IPS DF 6.9 (cell line): ENCODE measurements at regions not wholly inside any gene's neighbourhood (a gene's known extent, or its start where the extent isn't known, plus 50 kb on each side); places are given as distances from the start of the nearest gene placed in this dataset.

ENCODE experiments used
- DNase-seq: peaks from one replicate; pipeline ENCODE4 v3.0.0-alpha.2; 2013; ENCODE audit warnings: low read depth, low spot score
- H3K27ac ChIP-seq: one replicate; pipeline ENCODE4 v1.5.1; 2013; ENCODE audit warnings: low read length, control low read depth
- H3K27me3 ChIP-seq: 2 replicates; pipeline ENCODE4 v1.6.1; 2013; ENCODE audit warnings: mild to moderate bottlenecking, low read length; ENCODE audit not compliant: control insufficient read depth, insufficient read depth
- H3K36me3 ChIP-seq: 2 replicates; pipeline ENCODE4 v1.6.1; 2013; ENCODE audit warnings: low read length; ENCODE audit not compliant: control insufficient read depth, insufficient read depth
- H3K4me1 ChIP-seq: 2 replicates; pipeline ENCODE4 v1.6.1; 2013; ENCODE audit warnings: low read length; ENCODE audit not compliant: control insufficient read depth, insufficient read depth
- H3K4me3 ChIP-seq: 2 replicates; pipeline ENCODE4 v1.5.1; 2013; ENCODE audit warnings: mild to moderate bottlenecking, low read length
- H3K9me3 ChIP-seq: 2 replicates; pipeline ENCODE4 v1.6.1; 2013; ENCODE audit warnings: low read length, inconsistent platforms; ENCODE audit not compliant: control insufficient read depth, insufficient read depth
- WGBS: extraction: QIAGEN DNeasy Blood & Tissue Kit; methylation state at CpG from one replicate; pipeline ENCODE4 v1.1.7; 2013; ENCODE audit warnings: mixed read lengths, missing lambda C conversion rate; ENCODE audit not compliant: insufficient read length, insufficient coverage; 5-methylcytosine and 5-hydroxymethylcytosine counted together

DNA sequence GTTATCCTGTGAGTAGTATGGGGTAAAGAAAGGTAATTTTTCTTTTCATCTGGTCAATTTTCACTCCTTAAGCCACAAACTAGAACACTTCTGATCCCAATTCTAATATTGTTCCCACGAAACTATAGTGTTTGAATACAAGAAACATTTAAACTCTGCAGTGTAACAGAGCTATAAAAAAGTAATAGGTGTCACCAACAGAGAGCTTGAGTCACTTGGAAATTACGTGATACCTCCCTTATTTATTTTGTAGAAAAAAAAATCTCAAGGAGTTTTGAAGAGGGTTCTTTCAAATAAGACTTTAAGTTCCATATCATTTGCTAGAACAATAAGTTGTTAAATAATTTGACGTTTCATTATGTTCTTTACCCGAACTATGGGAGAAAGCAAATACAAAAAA lies 959.4 kb downstream of the JRKL start:
- no peak for DNase-seq
- Histone ChIP-seq H3K36me3 (no peaks in the 10 kb centered on the region), H3K27ac (no peak overlapping the region), H3K9me3 (no peaks in the 10 kb centered on the region), H3K4me3 (no peak overlapping the region), H3K4me1 (no peaks in the 10 kb centered on the region), H3K27me3 (no peaks in the 10 kb centered on the region)
- WGBS: no CpG with 5 or more reads among the region's 4 CpGs

DNA sequence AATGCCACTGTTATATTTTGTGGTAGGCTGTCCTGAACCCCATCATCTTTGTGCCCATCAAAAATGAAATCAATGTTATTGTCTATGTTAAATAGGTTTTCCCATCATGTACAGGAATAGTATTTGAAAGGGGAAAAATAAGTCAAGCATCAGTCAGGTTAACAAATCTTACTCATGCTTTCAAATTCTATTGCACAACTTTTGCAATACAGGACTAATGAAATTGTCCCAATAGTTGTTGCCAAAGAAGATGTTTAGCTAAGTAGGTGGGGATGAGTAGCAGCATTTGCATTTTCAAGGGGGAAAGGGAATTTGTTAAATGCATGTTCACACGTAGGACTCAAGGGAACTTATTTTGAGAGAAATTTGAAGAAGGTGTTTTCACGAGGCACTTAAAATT lies 962.1 kb downstream of the JRKL start:
- no peak overlapping the region for H3K4me3 ChIP-seq
- no peaks in the 10 kb centered on the region for H3K36me3 ChIP-seq
- no CpG with 5 or more reads among the region's 2 CpGs for WGBS
- H3K4me1 ChIP-seq: no peaks in the 10 kb centered on the region
- no peaks in the 10 kb centered on the region for H3K27me3 ChIP-seq
- H3K9me3 ChIP-seq: no peaks in the 10 kb centered on the region
- H3K27ac ChIP-seq: no peak overlapping the region
- no peak for DNase-seq

DNA sequence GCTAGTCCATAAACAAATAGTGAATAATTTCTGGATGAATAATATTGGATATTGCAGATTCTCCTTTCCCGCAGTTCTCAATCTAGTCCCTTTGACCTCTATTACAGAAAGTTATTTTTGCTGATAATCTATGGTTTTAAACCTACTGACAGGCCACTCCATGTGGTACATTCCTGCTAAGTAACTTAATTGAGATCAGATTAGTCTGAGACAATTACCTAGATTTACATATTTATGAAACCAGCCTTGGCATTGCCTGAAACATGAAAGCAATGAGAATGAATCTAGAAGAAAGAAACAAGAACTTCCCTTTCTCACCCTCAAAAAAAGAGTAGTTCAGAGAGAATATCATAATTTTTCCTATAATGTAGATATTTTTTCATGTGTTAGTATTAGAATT lies 964.2 kb downstream of the JRKL start:
- no peaks in the 10 kb centered on the region for H3K36me3 ChIP-seq
- no peaks in the 10 kb centered on the region for H3K9me3 ChIP-seq
- H3K4me3 ChIP-seq: no peak overlapping the region
- H3K4me1 ChIP-seq: no peaks in the 10 kb centered on the region
- no peaks in the 10 kb centered on the region for H3K27me3 ChIP-seq
- DNase-seq: no peak
- no peak overlapping the region for H3K27ac ChIP-seq
- WGBS: no CpG with 5 or more reads among the region's 1 CpG

DNA sequence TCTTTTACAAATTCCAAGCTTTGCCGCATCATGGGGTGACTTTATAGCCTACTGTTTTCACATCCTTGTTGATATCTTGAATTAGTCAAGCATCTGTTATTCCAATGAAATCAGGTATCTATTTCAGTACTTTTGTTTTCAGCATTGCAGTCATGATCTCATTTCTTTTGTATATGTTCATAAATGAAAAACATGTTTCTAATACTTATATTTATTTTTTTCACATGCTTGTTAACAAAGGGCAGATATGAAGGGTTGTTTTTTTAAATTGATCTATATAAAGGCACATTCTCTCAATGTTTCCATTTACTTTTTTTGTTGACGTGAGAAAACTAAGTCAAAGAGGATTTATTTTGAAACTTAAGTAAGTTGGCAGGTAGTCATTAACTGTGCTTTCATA lies 964.8 kb downstream of the JRKL start:
- no CpG with 5 or more reads among the region's 2 CpGs for WGBS
- H3K4me3 ChIP-seq: no peak overlapping the region
- no peak for DNase-seq
- H3K4me1 ChIP-seq: no peaks in the 10 kb centered on the region
- H3K27me3 ChIP-seq: no peaks in the 10 kb centered on the region
- no peaks in the 10 kb centered on the region for H3K36me3 ChIP-seq
- H3K27ac ChIP-seq: no peak overlapping the region
- H3K9me3 ChIP-seq: no peaks in the 10 kb centered on the region

DNA sequence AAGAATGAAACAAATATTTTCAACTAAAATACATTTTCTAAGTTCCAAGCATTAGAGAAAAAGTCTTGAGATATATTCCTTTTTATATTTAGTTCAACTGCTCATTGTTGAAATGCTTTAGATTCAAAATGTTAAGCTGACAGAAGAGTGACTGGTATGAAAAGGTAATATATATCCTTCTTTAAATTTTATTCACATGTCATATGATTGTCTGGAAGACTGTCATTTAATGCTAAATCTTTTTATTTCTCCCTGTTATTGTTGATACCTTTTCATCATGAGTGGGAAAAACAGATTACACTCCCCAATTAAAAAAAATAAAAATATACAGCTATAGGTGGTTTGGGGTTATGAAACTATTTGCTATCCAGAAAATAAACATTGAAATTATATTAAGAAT lies 965.4 kb downstream of the JRKL start:
- Histone ChIP-seq H3K4me3 (no peak overlapping the region), H3K27me3 (no peaks in the 10 kb centered on the region), H3K36me3 (no peaks in the 10 kb centered on the region), H3K9me3 (no peaks in the 10 kb centered on the region), H3K27ac (no peak overlapping the region), H3K4me1 (no peaks in the 10 kb centered on the region)
- DNase-seq: no peak

DNA sequence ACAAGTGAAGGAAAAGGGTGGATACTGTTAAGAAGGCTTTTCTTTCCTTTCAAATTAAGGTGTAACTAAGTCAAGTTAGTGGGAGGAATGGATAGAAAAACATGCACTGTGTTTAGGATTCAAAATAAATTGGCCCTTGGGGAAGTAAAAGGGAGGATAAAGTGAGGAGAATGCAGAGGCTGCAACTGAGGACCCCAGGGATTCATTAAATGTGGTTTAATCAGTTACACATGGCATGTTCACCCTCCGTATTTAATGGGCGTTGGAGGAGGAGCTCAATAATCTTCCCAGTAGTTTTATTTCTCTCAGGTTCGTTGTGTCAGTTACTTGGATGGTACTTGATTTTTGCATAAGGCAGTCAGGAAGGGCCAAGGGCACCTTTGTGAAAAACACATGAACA lies 966.3 kb downstream of the JRKL start:
- H3K4me1 ChIP-seq: no peaks in the 10 kb centered on the region
- no peaks in the 10 kb centered on the region for H3K9me3 ChIP-seq
- H3K36me3 ChIP-seq: no peaks in the 10 kb centered on the region
- no peak overlapping the region for H3K4me3 ChIP-seq
- WGBS: no CpG with 5 or more reads among the region's 3 CpGs
- H3K27ac ChIP-seq: no peak overlapping the region
- no peak for DNase-seq
- no peaks in the 10 kb centered on the region for H3K27me3 ChIP-seq

DNA sequence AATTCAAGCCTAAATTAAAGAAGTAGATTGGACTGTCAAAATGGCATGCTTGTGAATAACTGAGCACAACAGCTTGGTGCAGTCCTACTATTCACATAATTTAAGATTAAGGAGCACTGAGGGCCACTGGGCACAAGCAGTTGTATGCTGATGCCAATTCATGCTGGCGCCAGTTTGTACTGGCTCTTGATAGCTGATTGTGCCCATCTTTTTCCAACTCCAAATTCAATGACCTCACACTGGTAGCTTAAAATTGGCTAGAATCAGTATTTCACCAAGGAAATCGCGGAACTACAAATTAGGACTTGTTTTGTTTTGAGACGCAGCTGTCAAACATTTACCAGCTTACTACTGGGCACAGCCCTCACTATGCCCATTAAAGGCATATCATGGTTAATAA lies 969.2 kb downstream of the JRKL start:
- H3K36me3 ChIP-seq: no peaks in the 10 kb centered on the region
- no CpG with 5 or more reads among the region's 4 CpGs for WGBS
- no peak for DNase-seq

DNA sequence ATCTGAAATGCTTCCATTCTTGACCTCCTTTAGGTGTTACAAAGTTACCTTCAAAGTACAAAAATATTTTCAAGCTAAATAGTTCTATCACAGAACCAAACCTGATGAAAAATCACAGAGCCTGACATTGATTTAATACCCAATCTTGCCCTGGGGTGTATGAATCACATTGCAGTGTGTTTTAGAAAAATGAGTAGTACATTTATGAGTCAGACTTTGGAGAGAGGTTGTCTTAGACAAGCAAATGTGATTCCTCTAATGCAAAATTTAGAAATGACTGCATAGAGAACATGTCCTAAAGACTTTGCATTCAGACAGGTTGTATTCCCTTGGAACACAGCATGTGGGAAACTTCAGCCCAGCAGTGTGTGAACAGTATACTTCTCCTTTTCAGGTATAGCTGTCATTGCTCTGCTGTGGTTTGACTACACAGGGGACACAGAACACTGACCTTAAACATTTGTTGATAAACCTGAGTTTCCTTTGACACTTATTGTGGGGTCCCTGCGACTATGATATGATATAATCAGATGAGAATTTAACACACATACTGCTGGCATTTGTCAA lies 972.1 kb downstream of the JRKL start:
- no peaks in the 10 kb centered on the region for H3K4me1 ChIP-seq
- H3K9me3 ChIP-seq: no peaks in the 10 kb centered on the region
- WGBS: no CpG with 5 or more reads among the region's 1 CpG
- no peak overlapping the region for H3K4me3 ChIP-seq
- DNase-seq: no peak
- no peak overlapping the region for H3K27ac ChIP-seq
- no peaks in the 10 kb centered on the region for H3K36me3 ChIP-seq
- no peaks in the 10 kb centered on the region for H3K27me3 ChIP-seq

More for the DNA sequence above, 969.2 kb downstream of the JRKL start:
- Histone ChIP-seq H3K4me3 (no peak overlapping the region), H3K4me1 (no peaks in the 10 kb centered on the region), H3K9me3 (no peaks in the 10 kb centered on the region), H3K27me3 (no peaks in the 10 kb centered on the region), H3K27ac (no peak overlapping the region)

DNA sequence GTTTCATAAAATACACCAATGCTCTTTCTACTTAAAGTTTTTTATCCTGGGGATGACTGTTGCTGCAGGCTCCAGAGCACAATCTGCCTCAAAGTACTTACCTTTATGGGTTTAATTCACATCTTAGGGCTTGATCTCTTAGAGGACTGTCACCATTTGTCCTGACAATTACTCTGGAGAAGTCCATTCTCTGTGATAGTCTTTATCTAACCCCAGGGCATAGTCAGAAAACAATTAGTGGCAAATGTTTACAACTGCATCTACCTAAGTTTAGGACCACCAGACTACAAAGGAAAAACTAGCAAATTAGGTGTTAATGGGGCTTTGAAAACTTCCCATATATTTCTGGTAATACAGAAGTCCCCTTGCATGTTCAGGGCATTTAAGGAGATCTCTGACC lies 973.5 kb downstream of the JRKL start:
- no peak for DNase-seq
- no peaks in the 10 kb centered on the region for H3K36me3 ChIP-seq
- H3K9me3 ChIP-seq: no peaks in the 10 kb centered on the region
- H3K27ac ChIP-seq: no peak overlapping the region
- no peaks in the 10 kb centered on the region for H3K4me1 ChIP-seq
- no peaks in the 10 kb centered on the region for H3K27me3 ChIP-seq
- H3K4me3 ChIP-seq: no peak overlapping the region

DNA sequence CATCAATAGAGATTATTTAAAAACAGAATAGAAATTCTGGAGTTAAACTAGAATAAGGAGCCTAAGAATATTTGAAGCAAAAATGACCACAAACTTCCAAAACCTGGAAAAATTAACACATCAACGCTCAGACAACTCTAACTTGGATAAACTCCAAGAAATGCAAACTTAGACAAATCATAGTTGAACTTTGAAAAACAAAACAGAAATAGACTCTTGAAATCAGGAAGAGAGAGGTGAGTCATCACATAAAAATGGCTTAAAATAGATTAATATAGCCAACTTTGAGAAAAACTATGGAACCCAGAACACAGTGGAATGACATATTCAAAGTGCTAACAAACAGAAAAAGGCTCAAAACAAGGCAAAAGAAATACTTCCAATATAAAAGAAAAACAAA lies 974.2 kb downstream of the JRKL start:
- Histone ChIP-seq H3K27me3 (no peaks in the 10 kb centered on the region), H3K36me3 (no peaks in the 10 kb centered on the region), H3K4me1 (no peaks in the 10 kb centered on the region), H3K9me3 (no peaks in the 10 kb centered on the region), H3K4me3 (no peak overlapping the region), H3K27ac (no peak overlapping the region)
- no CpG with 5 or more reads among the region's 1 CpG for WGBS
- DNase-seq: no peak

DNA sequence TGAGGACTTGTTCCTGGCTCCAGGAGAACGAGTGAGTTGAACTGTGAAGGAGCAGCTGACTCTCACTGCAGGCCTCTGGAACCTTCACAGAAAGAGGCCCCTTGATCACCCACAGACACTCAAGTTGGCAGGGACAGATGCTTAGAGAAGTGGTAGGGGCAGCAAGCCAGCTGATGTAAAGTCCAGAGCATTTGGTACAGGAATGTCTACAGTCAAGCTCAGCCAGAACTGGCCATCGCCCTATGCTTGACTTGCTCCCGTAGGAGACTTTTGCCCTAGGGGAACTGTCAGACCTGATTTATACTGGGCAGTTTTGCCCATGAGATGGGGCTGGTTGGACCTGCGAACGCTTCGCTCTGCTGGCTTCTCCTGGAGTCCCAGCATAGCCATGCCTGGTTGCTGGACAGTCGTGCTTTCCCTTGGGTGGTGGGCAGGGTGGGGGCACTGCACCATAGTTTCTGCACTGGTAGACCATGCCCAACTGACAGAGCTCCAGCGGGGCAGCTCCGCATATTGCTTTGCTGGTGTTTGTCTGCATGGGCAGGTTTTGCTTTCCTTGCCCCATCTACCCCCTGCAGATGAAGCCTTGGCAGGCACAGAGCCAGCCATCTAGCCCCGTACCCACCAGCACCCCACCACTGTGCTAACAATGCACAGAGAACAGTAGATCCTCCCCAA lies 977.7 kb downstream of the JRKL start:
- no peaks in the 10 kb centered on the region for H3K9me3 ChIP-seq
- WGBS: no CpG with 5 or more reads among the region's 10 CpGs
- H3K4me1 ChIP-seq: no peaks in the 10 kb centered on the region
- H3K27ac ChIP-seq: no peak overlapping the region
- DNase-seq: no peak
- H3K27me3 ChIP-seq: no peaks in the 10 kb centered on the region
- no peak overlapping the region for H3K4me3 ChIP-seq
- H3K36me3 ChIP-seq: no peaks in the 10 kb centered on the region
